GM12875 (cell line): ENCODE measurements at regions not wholly inside any gene's neighbourhood (a gene's known extent, or its start where the extent isn't known, plus 50 kb on each side); places are given as distances from the start of the nearest gene placed in this dataset.

Experiments
- H3K4me3 ChIP-seq: one replicate; pipeline ENCODE4 v1.5.1; 2011; ENCODE audit warnings: low read depth, low read length, control low read depth
- CTCF ChIP-seq: IDR thresholded peaks from 2 replicates; pipeline ENCODE4 v1.5.1; 2011; ENCODE audit warnings: low read depth, mild to moderate bottlenecking, control low read depth, inconsistent platforms, low read length, moderate library complexity, borderline replicate concordance; ENCODE audit not compliant: insufficient read depth

DNA sequence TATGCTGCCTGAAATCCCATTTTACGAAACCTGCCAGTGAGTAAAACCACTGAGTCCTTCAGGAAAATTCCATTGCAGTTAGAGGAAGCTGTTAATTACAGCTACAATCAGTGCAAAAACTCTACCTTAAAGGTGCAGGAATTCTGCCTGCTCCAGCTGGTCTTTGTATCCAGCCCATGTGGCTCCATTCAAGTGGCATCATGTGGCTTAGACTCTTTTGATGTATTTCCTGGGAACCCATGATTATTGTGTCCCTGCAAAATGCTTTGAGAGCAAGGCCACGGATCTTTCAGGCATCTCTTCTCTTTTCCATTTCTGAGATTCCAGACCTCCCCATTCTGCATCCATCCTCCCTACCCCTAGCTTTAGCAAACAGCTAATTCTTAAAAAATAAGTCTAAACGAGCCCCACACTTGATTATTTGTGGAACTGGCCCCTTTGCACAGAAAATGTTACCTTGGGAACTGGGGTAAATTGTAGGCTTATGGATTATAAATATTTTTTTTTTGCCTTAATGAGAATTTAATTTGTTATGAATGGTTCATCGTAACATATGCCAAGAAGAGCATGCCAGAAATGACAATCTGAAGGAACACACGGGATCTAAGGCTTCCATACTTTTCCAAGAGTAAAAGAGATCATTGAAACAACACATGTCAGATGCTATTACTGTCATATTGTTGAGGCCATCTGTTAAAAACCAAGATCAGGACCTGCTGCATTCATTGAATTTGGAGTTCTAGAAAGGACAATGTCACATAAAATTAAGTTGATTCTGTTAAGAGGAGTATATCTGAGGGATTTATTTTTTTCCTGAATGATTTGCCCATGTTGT is 144.6 kb downstream of the TPH2 start:
- TF ChIP-seq CTCF = no peak
- no peak overlapping the region for H3K4me3 ChIP-seq

DNA sequence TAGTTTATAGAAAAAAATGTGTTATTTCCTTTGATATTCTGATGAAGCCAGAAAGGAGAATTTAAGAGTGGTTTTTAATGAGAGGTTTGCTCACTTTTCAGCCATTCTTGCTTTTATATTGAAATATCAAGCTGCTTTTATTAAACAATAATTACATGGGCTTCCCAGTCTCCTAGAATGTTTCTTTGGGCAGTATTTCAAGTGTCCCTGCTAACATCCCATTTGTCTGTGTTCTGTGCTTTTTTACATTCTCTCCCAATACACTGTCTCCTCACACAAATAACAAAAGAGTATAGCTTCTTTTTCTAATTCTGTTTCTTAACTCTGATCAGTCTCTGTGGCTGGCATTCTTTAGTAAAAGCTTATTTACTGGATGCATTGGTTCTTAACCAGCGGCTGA is 145.4 kb downstream of the TPH2 start:
- TF ChIP-seq CTCF = no peak
- no peak overlapping the region for H3K4me3 ChIP-seq

DNA sequence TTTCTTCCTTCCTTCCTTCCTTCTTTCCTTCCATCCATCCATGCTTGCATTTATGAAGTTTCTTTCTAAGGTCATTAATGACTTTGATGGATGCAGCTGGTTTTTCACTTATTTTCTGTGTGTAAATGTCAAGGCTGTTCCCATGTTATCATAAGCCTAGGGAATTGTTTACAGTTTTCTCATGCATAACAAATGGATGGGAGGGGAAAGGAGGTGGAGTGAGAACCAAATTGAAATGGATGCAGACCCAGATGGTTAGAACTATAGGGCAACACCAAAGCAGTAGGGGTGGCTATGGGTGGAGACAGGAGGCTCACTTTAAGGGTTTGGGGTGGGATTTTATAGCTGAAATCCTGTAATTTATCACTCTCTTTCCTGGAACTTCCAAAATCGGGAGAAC is 146.2 kb downstream of the TPH2 start:
- H3K4me3 ChIP-seq = no peak overlapping the region
- TF ChIP-seq CTCF = no peak

DNA sequence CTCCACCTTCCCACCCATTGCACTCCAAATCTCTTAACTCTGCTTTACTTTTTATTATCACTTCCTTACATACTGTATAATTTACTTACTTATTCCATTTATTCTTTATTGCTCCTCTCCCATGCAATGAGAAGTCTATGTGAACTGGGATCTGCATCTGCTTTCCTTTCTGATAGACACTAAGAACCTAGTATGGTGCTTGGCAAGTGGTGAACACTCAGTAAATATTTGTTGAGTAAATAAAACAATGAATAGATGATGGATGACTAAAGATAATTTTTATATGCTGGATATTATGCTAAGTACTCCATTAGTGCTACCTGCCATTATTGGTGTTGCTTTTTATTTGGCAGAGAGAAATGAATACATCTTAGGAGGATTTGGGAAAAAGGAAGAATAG is 151.0 kb downstream of the TPH2 start:
- TF ChIP-seq CTCF = no peak
- H3K4me3 ChIP-seq = no peak overlapping the region

DNA sequence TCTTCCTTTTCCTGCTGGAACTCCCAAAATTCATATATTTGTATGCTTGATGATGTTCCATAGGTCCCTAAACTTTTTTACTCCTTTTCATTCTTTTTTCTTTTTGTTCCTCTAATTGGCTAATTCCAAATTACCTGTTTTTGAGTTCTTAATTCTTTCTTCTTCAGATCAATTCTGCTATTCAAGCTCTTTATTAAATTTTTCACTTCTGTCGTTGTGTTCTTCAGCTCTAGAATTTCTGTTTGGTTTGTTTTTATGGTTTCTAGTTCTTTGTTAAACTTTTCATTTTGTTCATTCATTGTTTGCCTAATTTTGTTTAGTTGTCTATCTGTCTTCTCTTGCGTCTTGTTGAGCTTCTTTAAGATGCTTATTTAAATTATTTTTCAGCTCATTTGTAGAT is 154.8 kb downstream of the TPH2 start:
- H3K4me3 ChIP-seq = no peak overlapping the region
- no peak for TF ChIP-seq CTCF

DNA sequence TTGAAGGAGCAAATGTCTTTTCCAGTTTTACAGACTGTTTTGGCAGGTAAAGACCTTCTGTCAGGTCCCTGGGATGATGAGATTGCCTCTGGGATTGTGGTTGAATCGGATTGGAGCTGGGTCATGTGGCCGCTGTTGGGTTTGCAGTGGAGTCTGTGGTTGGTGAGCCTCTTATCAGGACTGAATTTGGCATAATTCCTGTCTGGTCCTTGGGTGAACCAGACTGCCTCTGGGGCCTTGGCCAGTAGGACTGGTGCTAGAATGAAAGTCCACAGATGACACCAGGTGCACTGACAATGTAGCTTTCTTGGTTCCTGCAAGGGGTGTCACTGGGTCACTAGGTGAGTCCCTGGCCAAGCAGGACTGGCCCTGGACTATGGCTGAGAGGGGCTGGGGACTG is 155.3 kb downstream of the TPH2 start:
- TF ChIP-seq CTCF = no peak

DNA sequence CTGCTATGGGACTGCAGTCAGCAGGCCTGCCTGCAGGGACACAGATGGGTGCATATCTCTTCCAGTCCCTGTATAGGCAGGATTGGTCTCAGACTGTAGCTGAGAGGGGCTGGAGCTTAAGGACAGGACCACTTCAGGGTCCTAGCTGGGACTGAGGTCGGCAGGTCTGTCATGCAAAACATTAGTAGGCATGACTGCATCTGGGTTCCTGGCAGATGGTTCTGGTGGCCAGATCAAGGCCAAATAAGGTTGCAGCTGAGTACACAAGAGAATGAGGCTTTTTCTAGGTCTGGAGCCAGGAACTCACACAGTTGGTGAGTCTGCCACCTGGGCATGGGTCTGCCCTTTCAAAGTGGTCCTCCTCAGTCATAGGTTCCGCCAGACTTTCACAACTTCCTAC is 155.8 kb downstream of the TPH2 start:
- no peak overlapping the region for H3K4me3 ChIP-seq
- no peak for TF ChIP-seq CTCF

More for the DNA sequence above, 155.3 kb downstream of the TPH2 start:
- no peak overlapping the region for H3K4me3 ChIP-seq
